VCaP (cell line): ENCODE measurements at regions not wholly inside any gene's neighbourhood (a gene's known extent, or its start where the extent isn't known, plus 50 kb on each side); places are given as distances from the start of the nearest gene placed in this dataset.

Source experiments
- H3K27ac ChIP-seq: fragments of 450-650 bp; 2 replicates; pipeline ENCODE4 v1.5.1; 2017
- TF ChIP-seq, protein P1 (sequence below): fragments of 450-650 bp; conservative IDR thresholded peaks from 2 replicates; pipeline ENCODE4 v1.5.1; 2017; ENCODE audit warnings: mild to moderate bottlenecking, moderate library complexity

DNA sequence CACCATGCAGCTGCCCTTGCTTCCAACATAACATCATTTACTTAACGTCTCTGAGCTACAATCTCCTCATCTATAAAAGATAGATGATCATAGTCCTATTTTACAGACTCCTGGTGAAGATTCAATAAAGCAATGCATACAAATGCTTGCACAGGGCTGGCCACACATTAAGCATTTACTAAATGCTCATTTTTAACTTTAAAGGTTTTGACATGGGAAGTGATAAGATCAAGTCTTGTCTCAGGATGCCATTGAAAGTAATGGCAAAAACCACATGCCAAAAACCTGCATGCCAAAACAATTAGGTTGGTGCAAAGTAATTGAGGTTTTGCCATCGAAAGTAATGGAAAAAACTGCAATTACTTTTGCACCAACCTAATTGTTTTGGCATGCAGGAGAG is 181.2 kb upstream of the ADRA1B start:
- H3K27ac ChIP-seq, result no peak overlapping the region
- TF ChIP-seq, protein P1, sequence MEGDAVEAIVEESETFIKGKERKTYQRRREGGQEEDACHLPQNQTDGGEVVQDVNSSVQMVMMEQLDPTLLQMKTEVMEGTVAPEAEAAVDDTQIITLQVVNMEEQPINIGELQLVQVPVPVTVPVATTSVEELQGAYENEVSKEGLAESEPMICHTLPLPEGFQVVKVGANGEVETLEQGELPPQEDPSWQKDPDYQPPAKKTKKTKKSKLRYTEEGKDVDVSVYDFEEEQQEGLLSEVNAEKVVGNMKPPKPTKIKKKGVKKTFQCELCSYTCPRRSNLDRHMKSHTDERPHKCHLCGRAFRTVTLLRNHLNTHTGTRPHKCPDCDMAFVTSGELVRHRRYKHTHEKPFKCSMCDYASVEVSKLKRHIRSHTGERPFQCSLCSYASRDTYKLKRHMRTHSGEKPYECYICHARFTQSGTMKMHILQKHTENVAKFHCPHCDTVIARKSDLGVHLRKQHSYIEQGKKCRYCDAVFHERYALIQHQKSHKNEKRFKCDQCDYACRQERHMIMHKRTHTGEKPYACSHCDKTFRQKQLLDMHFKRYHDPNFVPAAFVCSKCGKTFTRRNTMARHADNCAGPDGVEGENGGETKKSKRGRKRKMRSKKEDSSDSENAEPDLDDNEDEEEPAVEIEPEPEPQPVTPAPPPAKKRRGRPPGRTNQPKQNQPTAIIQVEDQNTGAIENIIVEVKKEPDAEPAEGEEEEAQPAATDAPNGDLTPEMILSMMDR, result no peak

DNA sequence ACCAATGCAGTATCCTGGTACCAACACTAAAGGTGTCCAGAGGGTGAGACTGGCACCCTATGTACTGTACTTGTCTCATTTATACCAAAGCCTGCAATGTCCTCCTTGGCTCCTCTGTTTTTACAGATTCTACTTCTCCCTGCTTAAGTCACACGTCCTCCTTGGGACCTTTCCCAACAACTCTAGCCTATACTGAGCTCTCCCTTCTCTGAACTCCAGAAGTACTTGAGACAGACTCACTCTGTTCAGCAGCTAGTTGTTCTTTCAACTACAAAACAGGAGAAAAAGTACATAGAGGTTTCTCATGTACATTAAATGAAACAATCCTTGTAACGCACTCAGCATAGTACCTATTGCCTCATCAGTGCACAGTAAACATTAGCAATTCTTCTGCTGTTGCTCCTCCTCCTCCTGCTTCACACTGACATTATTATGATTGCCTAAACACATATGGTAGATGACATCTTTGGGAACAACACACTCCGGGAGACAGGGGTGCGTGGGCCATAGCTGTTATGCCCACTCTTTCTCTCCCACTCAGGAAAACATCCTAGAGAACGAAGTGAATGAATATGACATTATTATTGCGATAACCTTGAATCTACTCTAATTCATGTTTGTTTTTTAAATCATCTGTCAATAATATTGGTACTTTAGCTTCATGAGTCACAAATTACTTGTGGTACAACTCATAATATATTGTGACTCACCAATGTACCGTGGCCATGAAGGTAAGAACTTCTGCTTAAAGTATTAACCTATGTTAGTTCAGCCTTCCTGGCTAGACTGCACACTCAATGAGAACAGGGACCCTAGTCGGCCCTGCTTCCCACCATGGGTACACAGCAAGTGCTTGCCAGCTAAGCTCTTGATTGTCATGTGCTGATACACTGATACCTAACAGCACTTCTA is 180.3 kb upstream of the ADRA1B start:
- TF ChIP-seq, protein P1, result no peak
- H3K27ac ChIP-seq, result no peak overlapping the region

DNA sequence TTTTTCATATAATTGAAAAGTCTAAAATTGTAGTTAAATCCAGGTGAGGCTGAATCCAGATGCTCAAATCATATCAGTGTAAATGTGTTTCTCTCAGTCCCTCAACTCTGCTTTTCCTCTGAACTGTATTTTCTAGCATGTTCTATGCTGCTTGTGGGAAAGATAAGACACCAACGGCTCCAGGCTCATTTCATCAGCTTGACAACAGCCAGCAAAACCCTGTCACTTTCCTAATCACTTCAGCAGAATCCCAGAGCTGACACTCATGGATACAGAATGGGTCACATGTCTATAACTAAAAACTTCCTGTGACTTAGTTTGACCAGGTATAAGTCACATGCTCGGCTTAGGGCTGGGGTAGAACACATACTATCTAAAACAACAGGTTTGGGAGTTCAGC is 179.4 kb upstream of the ADRA1B start:
- H3K27ac ChIP-seq, result no peak overlapping the region
- TF ChIP-seq, protein P1, result no peak

DNA sequence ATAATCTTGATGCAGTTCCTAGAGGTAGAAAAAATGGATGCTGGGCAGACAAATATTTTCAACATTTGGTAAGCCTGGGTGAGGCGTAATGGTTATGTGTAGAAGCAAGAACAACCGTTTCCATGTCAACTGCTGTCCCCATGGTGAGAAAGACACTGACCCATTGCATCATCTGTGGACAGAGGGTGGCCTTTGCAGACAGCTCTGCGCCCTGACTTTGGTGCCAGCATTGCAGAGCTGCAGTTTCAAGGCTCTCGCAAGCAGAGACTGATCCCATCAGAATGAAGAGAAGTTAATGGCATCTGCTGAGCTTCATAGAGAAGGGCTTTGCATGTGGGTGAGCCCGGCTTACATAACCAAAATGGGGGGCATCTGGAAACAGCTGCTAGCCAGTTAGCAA is 179.0 kb upstream of the ADRA1B start:
- H3K27ac ChIP-seq, result no peak overlapping the region
- TF ChIP-seq, protein P1, result no peak

DNA sequence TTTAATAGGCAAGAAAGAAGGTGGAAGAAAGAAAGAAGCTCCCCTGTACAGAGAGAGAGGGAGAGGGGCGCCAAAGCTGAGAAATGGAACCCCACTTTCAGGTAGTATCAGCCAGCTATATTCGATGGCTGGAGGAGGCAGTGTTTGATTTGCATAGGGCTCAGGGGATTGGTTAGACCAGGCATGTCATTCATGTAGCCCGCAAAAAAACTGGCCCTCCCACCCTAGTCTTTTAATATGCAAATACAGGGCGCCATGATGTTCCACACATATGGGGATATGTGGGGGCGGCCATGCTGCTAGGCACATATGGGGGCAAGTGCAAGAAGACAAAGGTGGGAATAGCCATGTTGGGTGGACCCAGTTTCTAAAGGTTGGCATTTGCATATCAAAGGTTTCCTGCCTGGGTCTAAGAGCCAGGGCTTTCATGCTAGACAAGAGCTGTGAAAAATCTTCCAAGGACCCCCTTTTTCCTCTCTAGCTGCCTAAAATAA is 174.4 kb upstream of the ADRA1B start:
- TF ChIP-seq, protein P1, result no peak
- no peak overlapping the region for H3K27ac ChIP-seq

DNA sequence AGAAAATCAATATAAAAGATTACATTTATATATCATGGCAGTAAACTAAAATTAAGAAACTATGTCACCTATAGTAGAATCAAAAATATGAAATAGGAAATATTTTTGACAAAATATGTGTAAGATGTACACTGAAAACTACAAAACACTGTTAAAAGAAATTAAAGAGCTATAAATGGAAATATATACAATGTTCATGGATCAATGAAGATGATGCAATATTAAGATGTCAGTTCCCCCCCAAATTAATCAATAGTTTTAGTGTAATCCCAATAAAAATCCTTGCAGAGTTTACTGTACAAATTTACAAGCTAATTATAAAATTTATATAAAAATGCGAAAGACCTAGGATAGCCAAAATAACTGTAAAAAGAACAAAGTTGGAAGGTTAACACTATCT is 173.0 kb upstream of the ADRA1B start:
- H3K27ac ChIP-seq, result no peak overlapping the region
- TF ChIP-seq, protein P1, result no peak

DNA sequence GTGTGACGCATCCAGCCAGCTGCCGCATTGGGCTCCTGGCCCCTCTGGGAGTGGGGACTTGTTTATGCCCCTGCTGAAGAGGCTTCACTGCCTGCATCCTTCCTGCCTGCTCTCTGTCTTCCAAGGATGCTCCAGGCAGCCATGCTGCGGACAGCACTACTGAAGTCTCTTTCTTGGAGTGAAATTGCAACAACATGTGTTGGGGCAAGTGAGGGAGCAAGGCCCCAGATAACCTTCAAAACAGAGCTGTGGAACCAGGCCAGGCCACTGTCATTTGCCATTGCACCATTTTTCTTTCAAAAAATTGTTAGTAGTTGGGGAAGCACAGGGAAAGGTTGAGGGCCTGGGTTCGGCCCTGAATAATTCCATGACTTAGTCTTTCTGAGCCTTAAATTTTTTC is 169.6 kb upstream of the ADRA1B start:
- H3K27ac ChIP-seq, result no peak overlapping the region
- TF ChIP-seq, protein P1, result no peak
